GM19463 (cell line): ENCODE measurements at regions not wholly inside any gene's neighbourhood (a gene's known extent, or its start where the extent isn't known, plus 50 kb on each side); places are given as distances from the start of the nearest gene placed in this dataset.
A peak's percentile ranks its signal among the peaks of the same experiment; 100 is the strongest.
"Not testable (repeated sequence)": the region's sequence is repeated elsewhere in the genome, so short reads cannot be mapped to it uniquely, and the experiment has no call there.

Experiments
- ATAC-seq: cut with Tn5 transposase; IDR thresholded peaks from one replicate; pipeline ENCODE4 v1.9.1; 2021; ENCODE audit warnings: mild to moderate bottlenecking, moderate library complexity; ENCODE audit not compliant: unreplicated experiment

DNA sequence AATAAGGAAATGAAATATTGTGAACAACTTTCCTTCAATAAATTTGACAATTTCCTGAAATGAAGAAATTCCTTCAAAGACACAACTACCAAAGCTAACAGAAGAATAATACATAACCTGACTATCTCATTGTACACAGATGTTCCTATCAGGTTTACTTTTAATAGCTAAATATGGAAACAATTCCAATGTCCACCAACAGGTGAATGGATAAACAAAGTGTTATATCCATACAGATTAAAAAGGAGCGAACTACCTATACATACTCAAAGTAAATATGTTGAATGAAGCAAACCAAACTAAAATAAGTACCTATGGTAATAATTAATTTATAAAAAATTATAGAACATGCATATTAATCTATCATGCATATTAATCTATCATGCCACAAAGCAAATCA lies 554.9 kb downstream of the PPP4R3C start:
- ATAC-seq = no peak

DNA sequence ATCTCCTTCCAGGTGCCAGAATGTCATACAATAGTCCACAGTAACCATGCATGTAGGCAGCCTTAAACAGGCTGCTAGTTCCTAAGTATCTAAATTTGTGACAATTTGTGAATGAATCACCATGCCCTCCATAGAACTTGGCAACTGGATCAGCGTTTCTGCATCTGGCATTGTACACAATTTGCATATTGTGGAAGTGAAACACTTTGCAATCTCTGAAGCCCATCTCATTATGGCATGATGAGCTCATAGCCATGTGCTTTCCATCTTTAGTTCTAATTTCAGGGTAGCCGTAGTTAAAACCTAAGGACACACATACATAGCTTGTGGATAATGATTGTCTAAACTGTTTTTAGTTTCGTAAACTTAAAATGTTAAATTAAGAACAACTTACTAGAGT lies 573.6 kb downstream of the PPP4R3C start:
- peak; percentile 65 for ATAC-seq

DNA sequence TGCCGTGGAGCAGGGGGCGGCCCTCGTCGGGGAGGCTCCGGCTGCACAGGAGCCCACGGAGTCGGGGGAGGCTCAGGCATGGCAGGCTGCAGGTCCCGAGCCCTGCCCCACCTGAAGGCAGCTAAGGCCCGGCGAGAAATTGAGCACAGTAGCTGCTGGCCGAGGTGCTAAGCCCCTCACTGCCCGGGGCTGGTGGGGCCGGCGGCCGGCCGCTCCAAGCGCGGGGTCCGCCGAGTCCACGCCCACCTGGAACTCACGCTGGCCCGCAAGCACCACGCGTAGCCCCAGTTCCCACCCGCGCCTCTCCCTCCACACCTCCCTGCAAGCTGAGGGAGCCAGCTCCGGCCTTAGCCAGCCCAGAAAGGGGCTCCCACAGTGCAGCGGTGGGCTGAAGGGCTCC lies 589.4 kb downstream of the PPP4R3C start:
- no peak for ATAC-seq

DNA sequence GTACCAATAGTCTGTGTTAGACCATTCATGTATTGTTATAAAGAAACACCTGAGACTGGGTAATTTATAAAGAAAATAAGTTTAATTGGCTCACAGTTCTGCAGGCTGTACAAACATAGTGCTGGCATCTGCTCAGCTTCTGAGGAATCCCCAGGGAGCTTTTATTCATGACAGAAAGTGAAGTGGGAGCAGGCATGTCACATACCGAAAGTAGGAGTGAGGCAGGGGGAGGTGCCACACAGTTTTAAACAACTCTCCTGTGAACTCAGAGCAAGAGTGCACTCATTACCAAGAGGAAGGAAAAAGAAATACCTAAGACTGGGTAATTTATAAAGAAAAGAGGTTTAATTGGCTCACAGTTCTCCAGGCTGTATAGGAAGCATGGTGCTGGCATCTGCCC lies 591.2 kb downstream of the PPP4R3C start:
- ATAC-seq = peak; percentile 74

DNA sequence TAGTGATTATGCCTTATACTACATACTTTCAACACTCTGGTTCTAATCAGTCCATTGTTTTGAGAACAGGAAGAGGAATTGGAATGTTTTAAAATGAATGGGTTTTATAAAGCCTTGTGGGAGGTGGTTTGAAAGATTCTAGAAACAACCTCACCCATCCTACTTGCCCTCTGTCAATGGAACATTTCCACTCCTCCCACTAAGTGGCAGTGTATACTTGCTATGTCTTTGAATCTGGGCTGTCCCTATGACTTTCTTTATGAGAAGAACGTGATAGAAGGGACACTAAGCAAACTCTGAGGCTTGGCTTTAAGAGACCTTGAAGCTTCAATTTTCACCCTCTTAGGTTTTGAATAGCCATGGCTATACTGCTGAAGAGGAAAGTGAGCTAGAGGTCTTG lies 611.2 kb downstream of the PPP4R3C start:
- ATAC-seq = no peak

DNA sequence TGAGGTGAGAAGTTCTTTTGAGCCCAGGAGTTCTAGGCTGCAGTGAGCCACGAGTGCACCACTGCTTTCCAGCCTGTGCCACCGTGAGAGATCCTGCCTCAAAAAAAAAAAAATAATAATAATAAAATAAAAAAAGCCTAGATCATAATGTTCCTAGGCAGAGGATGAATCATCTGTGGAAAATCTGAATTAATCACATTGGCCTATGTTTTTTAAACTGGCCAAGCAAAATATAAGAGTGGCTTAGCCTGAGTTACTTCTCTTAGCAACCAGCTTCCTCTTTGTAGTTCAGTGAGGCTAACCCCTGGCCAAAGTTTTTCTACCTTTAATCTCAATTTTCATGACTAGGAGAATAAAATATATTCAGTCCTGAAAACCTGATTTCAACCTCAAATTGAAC lies 614.6 kb downstream of the PPP4R3C start:
- no peak for ATAC-seq

DNA sequence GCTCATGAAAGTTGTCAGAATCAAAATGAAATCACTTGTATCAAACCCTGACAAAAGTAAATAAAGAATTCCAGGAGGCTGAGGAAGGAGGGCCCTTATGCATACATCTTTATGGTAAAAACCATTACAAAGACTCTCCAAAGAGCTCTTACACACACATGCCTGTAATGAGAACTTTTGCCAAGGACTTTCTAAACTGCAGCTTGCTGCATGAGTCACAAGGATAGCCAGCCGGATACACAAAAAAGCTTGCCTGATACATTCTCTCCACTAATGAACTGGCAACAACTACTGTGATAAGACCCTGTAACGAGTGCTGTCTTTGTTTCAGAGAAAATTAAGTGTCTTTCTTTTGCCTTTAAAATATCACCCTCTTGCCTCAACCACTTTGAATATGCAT lies 618.1 kb downstream of the PPP4R3C start:
- no peak for ATAC-seq

DNA sequence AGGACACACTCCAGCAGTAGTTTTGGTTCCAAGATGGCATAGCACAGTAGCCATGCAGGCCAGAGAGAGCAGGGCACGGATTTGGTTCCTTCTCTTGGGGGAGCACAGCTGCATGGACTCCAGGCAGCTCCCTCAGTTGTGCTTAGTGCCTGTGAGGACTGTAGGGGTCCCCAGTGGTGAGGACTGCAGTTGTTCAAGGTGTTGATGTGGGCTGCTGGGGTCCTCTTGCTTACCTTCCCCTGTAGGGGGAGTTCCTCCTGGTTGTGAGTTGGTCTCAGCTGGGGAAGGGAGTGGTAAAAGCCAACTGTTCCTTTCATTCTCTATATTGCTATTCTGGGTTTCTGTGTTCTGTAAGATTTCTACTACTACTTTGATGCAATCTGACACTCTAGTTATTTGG lies 606.5 kb downstream of the MAGEB5 start:
- no peak for ATAC-seq

DNA sequence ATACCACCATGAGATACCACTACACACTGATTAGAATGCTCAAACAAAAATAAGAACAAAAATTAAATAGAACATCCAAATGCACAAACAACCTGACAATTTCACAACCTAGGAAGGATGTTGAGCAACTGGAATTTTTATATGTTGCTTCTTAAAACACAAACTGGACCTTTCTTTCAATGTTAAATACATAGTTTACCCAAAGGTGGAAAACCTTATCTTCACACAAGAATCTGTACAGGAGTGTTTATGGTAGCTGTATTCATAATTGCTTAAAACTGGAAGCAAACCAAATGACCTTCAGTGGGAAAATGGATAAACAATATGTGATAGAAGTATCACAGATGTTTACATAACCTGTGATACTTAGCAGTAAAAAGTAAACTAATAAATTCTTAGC lies 573.8 kb downstream of the MAGEB5 start:
- ATAC-seq = no peak

DNA sequence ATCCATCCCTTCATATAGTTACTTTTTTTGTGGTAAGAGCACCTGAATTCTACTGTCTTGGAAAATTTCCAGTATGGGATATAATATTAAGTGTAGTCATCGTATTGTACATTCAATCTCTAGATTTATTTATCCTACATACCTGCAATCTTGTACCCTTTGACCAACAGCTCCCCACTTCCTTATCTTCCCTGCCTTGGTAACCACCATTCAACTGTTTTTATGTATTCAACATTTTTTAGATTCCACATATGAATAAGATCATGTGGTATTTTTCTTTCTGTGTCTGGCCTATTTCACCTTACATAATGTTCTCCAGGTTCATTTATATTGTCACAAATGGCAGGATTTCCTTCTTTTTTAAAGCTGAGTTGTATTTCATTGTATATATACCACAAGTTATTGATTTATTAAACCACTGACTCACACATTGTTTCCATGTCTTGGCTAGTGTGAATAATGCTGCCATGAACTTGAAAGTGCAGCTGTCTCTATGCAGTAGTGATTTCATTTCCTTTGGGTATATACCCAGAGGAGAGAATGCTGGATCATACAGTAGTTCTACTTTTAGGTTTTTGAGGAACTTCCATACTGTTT lies 572.5 kb downstream of the MAGEB5 start:
- no peak for ATAC-seq

DNA sequence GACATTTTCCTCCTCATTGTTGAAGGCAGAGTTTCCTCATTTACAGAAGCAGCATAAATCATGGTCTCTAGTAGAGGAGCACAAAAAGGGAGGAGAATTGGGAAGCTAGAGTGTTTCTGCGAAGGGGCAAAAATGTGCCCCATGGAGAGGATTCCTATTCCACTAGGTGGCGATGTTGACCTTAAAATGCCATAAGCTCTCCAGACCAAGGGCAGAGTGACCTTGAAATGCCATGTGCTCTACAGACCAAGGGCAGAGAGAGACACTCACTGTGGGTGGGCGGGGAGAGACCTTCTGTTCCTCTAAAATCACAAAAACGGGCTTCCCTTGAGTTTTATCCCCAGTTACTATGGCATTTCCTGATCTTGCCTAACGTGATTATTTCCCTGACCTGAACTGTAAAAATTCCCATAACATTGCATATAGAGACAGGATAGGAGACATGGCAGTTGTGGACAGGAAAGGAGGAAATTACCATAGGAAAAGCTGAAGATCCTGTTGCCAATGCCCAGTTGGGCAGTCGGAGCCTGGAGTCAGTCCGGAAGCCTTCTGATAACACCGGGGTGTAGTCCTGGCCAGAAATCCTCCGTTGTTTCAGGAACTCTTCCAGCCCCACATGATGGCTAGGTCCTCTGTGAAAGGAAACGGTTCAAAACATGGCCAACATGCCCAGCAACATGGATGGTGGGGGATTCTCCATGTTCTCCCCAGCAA lies 567.7 kb downstream of the MAGEB5 start:
- ATAC-seq = peak; percentile 94

DNA sequence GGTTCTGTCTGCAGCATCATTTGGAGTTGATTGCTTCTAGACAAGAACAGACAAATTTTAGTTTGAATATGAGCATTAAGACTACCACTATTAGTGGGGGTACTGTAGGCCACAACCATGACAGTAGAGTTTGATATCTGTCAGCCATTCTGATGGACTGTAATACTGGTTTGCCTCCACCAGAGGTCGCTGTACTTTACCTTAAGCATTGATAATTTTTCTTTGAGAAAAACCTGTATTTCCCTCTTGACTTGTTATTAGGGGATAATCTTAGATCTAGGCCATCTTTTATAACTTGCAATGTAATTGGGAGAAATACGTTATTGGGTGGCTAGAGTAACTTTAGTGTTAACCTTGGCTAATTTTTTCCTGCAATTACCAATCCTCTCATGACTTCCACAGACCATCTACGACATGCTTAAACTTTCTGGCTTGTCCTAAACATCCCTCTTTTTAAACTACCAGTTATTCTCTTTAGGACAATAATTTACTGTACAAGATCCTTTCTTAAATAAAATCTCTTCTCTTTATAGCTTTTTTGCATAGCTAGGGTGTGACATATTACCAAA lies 562.4 kb downstream of the MAGEB5 start:
- ATAC-seq = no peak

DNA sequence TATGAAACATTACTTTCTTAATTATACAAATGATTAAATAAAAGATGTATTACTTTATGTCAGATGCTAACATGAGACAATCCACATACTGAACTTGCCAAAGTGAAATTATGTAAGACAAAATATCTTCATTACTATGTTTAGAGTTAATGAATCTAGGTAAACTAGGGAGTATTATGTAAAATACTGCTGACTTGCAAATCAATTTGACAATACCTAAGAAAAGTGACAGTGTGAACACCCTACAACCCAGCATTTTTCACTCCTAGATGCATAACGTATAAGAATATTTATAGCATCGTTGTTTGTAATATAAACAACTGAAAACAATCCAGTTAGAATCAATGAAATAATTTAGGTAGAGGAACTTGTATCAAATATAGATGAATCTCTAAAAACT lies 546.3 kb downstream of the MAGEB5 start:
- ATAC-seq = no peak

DNA sequence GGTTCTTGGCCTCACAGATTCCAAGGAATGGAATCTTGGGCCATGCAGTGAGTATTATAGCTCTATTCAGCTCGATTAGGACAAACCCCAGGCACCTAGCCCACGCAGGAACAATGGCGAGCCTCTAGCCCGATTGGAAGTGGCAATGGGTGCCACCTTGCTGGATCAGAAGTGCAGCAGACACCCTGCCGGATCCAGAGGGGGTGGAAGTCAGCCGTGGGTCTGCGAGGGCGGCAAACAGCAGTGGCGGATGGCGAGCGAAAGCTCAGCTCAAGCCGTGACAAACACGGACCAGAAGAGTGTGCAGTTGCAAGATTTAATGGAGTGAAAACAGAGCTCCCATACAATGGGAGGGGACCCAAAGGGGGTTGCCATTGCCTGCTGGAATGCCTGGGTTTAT lies 539.8 kb downstream of the MAGEB5 start:
- not testable (repeated sequence) for ATAC-seq

DNA sequence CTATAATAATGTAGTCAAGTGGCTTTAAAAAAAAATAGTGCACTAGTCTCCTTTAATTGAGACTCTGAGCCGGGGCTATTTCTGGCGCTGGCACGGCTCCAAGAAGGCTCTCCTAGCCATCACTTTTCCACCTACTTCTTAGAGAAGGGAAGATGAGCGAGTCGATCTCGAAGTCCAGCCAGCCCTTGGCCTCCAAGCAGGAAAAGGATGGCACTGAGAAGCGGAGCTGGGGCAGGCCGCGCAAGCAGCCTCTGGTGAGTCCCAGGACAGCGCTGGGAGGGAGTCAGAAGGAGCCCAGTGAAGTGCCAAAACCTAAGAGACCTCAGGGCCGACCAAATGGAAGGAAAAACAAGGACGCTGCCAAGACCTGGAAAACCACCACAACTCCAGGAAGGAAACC lies 531.9 kb downstream of the MAGEB5 start:
- ATAC-seq = no peak

DNA sequence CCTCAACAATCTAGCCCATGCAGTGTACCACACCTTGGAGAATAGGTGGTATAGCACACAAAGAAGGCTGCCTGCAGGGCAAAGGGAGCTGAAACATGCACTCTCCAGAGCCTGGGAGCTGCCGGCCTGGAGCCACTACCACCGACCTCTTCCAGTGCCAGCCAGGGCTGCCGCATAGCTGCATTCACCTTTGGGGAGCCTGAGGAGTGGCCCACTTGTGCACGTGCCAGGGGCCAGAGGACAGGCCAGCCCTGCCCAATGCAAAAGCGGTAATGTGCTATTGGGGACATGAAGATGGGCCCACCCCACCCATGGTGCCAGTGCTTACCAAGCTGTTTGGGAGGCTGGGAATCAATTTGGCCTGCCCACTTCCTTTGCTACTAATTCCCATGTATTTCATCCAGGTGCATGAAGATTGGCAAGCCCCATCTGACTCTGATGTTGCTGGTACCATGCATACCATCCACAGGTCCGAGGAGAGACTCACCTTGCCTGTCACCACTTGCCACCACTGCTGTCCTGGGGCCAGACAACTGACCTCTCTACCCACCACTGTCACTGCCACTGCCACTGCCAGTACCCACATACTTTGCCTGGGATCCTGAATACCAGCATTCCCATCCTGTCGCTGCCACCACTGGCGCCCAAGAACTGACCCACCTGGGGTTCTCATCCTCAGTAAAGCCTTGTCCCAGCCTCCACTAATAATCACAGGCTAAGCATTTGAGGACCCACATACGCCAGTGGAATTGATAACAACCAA lies 506.9 kb downstream of the MAGEB5 start:
- ATAC-seq = no peak

DNA sequence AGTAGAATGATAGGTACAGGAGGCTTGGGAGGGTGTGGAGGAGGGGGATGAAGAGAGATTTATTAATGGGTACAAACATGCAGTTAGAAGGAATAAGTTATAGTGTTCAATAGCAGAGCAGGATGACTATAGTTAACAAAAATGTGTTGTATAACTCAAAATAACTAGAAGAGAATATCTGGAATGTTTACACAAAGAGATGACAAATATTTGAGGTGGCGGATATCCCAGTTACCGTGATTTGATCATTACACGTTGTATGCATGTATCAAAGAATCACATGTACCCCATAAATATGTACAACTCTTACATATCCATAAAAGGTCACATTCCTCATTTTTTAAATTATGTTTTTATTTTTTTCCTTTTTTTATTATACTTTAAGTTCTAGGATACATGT lies 456.6 kb downstream of the MAGEB5 start:
- no peak for ATAC-seq

DNA sequence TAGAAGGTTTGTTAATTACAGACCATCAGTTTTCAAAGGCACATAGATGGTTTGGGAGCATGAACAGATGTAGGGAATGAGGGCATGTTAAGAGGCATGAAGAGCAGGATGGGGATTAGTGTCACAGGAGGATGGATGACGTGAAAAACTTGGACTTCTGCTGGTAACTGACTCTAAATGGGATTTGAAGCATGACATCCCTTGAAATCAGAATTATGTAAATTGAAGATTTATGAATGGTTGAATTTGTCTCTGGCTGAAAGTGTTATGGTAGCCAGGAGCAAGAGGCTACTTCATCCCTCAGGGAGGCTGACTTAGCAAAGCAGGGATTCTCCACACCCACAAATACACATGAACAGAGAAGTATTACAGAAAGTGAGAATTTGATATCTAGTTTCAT lies 454.6 kb downstream of the MAGEB5 start:
- ATAC-seq = no peak

DNA sequence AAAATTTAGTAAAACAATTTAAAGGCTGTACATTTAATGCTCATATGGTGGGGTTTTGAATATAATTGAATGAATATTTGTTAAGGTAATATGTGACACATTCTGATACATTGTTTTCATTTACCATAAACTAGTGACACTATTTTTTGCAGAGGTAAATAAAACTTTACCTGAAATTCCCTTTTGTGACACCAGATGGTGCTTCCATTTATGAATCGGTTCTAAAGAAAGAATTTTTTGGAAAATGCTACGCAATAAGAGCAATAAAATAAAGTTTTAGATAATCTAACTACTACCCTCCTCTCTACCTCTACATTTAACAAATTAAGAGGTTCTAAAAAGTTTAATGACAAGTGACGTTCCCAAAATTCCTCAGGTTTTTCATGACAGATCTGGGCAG lies 448.9 kb downstream of the MAGEB5 start:
- no peak for ATAC-seq

DNA sequence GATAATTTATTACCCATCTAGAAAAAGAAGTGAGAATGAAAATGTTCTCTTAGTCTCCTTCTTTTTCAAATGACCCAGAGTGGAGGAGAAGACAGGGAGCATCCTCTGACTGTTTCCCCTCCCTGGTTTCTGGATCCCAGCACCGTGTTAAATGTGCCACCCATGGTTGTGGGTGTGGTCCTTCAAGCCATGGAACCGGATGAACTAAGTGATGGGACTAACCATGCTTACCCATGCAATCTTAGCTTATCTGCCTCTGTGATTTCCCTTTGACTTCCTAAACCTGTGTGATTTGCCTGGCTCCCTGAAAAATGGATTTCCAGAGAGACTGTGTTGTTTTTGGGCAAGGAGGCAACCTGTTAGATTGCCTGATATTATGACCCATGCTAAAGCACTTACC lies 437.1 kb downstream of the MAGEB5 start:
- no peak for ATAC-seq

DNA sequence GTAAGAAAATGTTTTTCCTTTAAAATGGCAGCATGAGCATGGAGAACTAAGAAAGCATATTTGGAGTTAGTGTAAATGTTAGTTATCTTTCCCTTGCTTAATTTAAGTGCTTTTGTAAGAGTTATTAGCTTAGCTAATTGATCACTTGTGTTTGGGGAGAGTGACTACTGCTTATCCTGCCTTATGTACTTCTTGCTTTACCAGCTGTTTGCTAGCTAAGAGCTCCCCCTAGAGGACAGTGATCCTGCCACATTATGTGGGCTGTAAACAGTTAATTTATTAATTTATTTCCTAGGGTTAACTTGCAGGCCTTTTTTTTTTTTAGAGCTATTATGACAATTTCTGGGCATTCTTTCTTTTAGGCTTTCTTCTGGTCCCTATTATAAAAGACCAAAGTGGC lies 435.8 kb downstream of the MAGEB5 start:
- no peak for ATAC-seq

DNA sequence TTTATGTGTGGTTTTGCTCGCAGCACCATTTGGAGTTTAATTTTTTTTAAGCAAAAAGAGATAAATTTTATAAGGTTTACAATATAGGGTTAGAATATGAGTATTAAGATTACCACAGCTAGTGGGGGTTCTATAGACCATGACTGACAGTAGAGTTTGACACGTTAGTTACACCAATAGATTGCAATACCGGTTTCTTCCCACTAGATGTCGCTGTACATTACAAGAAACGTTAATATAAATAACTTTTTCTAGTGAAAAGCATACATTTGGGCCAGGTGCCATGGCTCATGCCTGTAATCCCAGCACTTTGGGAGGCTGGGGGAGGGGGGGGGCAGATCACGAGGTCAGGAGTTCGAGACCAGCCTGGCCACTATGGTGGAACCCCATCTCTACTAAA lies 433.6 kb downstream of the MAGEB5 start:
- ATAC-seq = no peak
